Upper lobe of left lung (tissue), 6 donors: ENCODE measurements at regions not wholly inside any gene's neighbourhood (a gene's known extent, or its start where the extent isn't known, plus 50 kb on each side); places are given as distances from the start of the nearest gene placed in this dataset.

ENCODE experiments used
- ATAC-seq, 2 donors: fragments of 200-7000 bp; cut with Tn5 transposase; one replicate each; pipeline ENCODE4 v1.9.1; 2022; ENCODE audit warnings: mild to moderate bottlenecking in 2 of 2, moderate library complexity in 2 of 2; ENCODE audit not compliant: low FRiP score in 2 of 2
- DNase-seq, 2 donors: peaks; one replicate each; pipeline ENCODE4 v3.0.0-alpha.2; 2019 to 2020
- H3K27ac ChIP-seq, 4 donors: fragments of 200-600 bp; sonication (generic); one replicate each; pipeline ENCODE4 v1.5.1; 2016 to 2019
- H3K27me3 ChIP-seq, 4 donors: fragments of 200-600 bp; sonication (generic); one replicate each; pipeline ENCODE4 v1.5.1; 2017 to 2019
- H3K36me3 ChIP-seq, 4 donors: fragments of 200-600 bp; sonication (generic); one replicate each; pipeline ENCODE4 v1.5.1; 2016 to 2019
- H3K4me1 ChIP-seq, 4 donors: fragments of 200-600 bp; sonication (generic); one replicate each; pipeline ENCODE4 v1.5.1; 2018 to 2019
- H3K4me3 ChIP-seq, 4 donors: fragments of 200-600 bp; sonication (generic); one replicate each; pipeline ENCODE4 v1.5.1; 2017 to 2019; ENCODE audit warnings: mild to moderate bottlenecking in 2 of 4, moderate library complexity in 1 of 4
- H3K9me3 ChIP-seq, 4 donors: fragments of 200-600 bp; sonication (generic); one replicate each; pipeline ENCODE4 v1.5.1; 2018 to 2019
- EP300 ChIP-seq, 4 donors: sonication (generic); formaldehyde crosslinking; IDR thresholded peaks; one replicate each; pipeline ENCODE4 v1.5.1; 2017; ENCODE audit warnings: antibody characterized with exemption in 4 of 4, control low read depth in 2 of 4
- POLR2A ChIP-seq, 4 donors: fragments of 450-650 bp; IDR thresholded peaks; one replicate each; pipeline ENCODE4 v1.5.1; 2016 to 2017; ENCODE audit warnings: antibody characterized with exemption in 4 of 4, mild to moderate bottlenecking in 2 of 4
- POLR2AphosphoS5 ChIP-seq, 2 donors: sonication (generic); formaldehyde crosslinking; IDR thresholded peaks; one replicate each; pipeline ENCODE4 v1.5.1; 2017; ENCODE audit warnings: antibody characterized with exemption in 2 of 2
- WGBS, 2 donors: methylation state at CpG; one replicate each; pipeline ENCODE4 v1.1.5; 2017 to 2018; 5-methylcytosine and 5-hydroxymethylcytosine counted together
- TF ChIP-seq, protein P1 (sequence below), 6 experiments: fragments of 450-650 bp in 4 of 6; fragments of 200-600 bp in 2 of 6; sonication (generic) in 2 of 6; IDR thresholded peaks; one replicate each; pipeline ENCODE4 v1.5.1; 2016 to 2019; ENCODE audit warnings: antibody characterized with exemption in 6 of 6
- donor health status: DM: no; HTN: no; CAD: no; lungs with moderate emphysema.
- donor health status: DM: no; HTN: yes; CAD: no; lungs with severe emphysema.

DNA sequence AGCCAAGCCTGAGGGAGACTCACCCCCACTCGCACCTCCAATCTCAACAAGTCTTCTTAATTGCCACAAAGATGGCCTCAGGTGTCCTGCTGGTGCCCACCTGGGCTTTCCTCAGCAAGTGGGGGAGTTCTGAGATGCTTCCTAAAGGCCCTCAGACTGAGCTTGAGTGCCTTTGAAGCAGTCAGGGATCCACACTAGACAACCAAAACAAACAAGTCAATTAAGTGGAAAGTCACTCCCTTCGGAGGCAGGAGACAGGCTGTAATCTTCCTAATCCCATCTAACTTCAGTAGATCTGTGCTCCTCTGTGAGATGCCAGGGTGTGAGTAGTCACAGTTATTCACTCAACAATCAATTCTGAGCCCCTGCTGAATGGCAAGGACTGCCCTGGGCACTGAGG lies 68.3 kb upstream of the SERP2 start:
- ATAC-seq (no peak), DNase-seq (no peak)
- no peak overlapping the region for H3K4me3 ChIP-seq
- WGBS, 2 donors = 79 to 93% methylated on average over 2 of the region's 2 CpGs
- H3K4me1 ChIP-seq = peaks cover 26 to 35% (median 30%) of the 10 kb centered on the region in 4 donors
- H3K36me3 ChIP-seq = no peaks in the 10 kb centered on the region
- no peaks in the 10 kb centered on the region for H3K27me3 ChIP-seq
- no peak for TF ChIP-seq POLR2A (IDR thresholded peaks at IDR 0.05)
- TF ChIP-seq, protein P1, sequence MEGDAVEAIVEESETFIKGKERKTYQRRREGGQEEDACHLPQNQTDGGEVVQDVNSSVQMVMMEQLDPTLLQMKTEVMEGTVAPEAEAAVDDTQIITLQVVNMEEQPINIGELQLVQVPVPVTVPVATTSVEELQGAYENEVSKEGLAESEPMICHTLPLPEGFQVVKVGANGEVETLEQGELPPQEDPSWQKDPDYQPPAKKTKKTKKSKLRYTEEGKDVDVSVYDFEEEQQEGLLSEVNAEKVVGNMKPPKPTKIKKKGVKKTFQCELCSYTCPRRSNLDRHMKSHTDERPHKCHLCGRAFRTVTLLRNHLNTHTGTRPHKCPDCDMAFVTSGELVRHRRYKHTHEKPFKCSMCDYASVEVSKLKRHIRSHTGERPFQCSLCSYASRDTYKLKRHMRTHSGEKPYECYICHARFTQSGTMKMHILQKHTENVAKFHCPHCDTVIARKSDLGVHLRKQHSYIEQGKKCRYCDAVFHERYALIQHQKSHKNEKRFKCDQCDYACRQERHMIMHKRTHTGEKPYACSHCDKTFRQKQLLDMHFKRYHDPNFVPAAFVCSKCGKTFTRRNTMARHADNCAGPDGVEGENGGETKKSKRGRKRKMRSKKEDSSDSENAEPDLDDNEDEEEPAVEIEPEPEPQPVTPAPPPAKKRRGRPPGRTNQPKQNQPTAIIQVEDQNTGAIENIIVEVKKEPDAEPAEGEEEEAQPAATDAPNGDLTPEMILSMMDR (IDR thresholded peaks at IDR 0.05) = no peak
- peak overlapping the region in 2 of 4 donors; percentile 88 to 91 for H3K27ac ChIP-seq
- no peaks in the 10 kb centered on the region for H3K9me3 ChIP-seq

GRCh38 chr13:44305917-44306370 lies 67.7 kb upstream of the SERP2 start:
- H3K4me3 ChIP-seq = no peak overlapping the region
- H3K9me3 ChIP-seq = no peaks in the 10 kb centered on the region
- H3K27ac ChIP-seq = peak overlapping the region; percentile 72 to 91 (median 84)
- H3K36me3 ChIP-seq = no peaks in the 10 kb centered on the region
- no peaks in the 10 kb centered on the region for H3K27me3 ChIP-seq
- DNase-seq = no peak
- H3K4me1 ChIP-seq = peaks cover 23 to 31% (median 25%) of the 10 kb centered on the region in 4 donors
- ATAC-seq = no peak
- no peak for TF ChIP-seq POLR2A (IDR thresholded peaks at IDR 0.05)
- no peak for TF ChIP-seq POLR2AphosphoS5 (IDR thresholded peaks at IDR 0.05)
- TF ChIP-seq, protein P1 (IDR thresholded peaks at IDR 0.05) = no peak
- TF ChIP-seq EP300 (IDR thresholded peaks at IDR 0.05) = no peak
- 33 to 57% methylated on average over 4 of the region's 4 CpGs for WGBS, 2 donors

- 23 to 33% methylated on average over 14 of the region's 14 CpGs for WGBS, 2 donors
- ATAC-seq = peak; percentile 63 to 72
- no peaks in the 10 kb centered on the region for H3K27me3 ChIP-seq
- peaks cover 18 to 30% (median 22%) of the 10 kb centered on the region in 4 donors for H3K4me1 ChIP-seq
- H3K36me3 ChIP-seq = no peaks in the 10 kb centered on the region
- H3K4me3 ChIP-seq = no peak overlapping the region
- TF ChIP-seq POLR2A (IDR thresholded peaks at IDR 0.05) (peak in 1 of 4 donors; percentile 16), EP300 (IDR thresholded peaks at IDR 0.05) (peak in 3 of 4 donors; percentile 48 to 89 (median 63)), POLR2AphosphoS5 (IDR thresholded peaks at IDR 0.05) (peak; percentile 76 to 83)
- TF ChIP-seq, protein P1 (IDR thresholded peaks at IDR 0.05) = no peak
- peak overlapping the region; percentile 72 to 91 (median 84) for H3K27ac ChIP-seq
- peak; percentile 8 to 62 for DNase-seq
- no peaks in the 10 kb centered on the region for H3K9me3 ChIP-seq
These were observed 67.0 kb upstream of the SERP2 start for GRCh38 chr13:44306371-44307192.

DNA sequence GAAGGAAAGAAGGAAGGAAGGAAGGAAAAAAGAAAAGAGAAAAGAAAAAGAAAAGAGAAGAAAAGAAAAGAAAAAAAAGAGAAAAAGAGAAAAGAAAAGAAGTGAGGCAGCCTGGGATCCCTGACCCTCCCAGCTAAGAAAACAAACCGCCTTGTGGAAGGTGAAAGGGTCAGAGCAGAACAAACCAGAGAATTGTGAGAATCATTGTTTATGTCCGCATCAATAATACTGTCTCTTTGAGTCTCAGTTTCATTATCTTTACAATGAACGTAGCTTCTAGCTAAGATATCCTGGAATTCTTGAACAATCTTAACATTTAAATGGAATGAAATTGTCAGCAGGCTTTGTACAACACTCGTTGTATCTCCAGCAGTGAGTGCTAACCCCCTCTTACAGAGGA lies 66.4 kb upstream of the SERP2 start:
- TF ChIP-seq, protein P1 (IDR thresholded peaks at IDR 0.05) = no peak
- peak in 1 of 4 donors; percentile 44 for TF ChIP-seq EP300 (IDR thresholded peaks at IDR 0.05)
- Histone ChIP-seq H3K27ac (peak overlapping the region; percentile 72 to 91 (median 84)), H3K9me3 (no peaks in the 10 kb centered on the region), H3K36me3 (no peaks in the 10 kb centered on the region), H3K4me1 (peaks cover 17 to 29% (median 22%) of the 10 kb centered on the region in 4 donors), H3K27me3 (no peaks in the 10 kb centered on the region), H3K4me3 (no peak overlapping the region)
- WGBS, 2 donors = 60 to 71% methylated on average over 4 of the region's 4 CpGs
- DNase-seq = no peak
- ATAC-seq = no peak
